GM21576 (cell line): ENCODE measurements at regions not wholly inside any gene's neighbourhood (a gene's known extent, or its start where the extent isn't known, plus 50 kb on each side); places are given as distances from the start of the nearest gene placed in this dataset.

Experiments used
- ATAC-seq: cut with Tn5 transposase; IDR thresholded peaks from one replicate; pipeline ENCODE4 v1.9.1; 2021; ENCODE audit warnings: mild to moderate bottlenecking, moderate library complexity; ENCODE audit not compliant: unreplicated experiment

DNA sequence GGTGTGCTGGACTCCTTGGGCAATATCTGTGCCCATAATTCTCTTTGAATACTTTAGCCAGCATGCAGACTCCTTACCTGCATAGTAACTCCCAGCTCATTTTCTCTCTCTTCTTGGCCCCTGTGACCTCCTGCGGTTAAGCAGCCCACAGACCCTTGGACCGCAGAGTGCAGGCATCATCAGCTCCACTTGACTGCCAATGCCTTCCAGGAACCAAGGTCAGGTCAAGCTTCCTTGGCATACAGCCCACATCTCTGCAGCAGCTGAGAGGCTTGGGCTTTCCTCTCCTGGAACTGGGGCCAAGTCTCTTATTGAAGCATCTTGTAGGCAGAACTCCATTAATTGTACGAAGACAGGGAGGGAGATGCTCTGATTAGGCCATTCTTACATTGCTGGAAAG is 130.1 kb upstream of the PIEZO2 start:
- ATAC-seq = no peak

DNA sequence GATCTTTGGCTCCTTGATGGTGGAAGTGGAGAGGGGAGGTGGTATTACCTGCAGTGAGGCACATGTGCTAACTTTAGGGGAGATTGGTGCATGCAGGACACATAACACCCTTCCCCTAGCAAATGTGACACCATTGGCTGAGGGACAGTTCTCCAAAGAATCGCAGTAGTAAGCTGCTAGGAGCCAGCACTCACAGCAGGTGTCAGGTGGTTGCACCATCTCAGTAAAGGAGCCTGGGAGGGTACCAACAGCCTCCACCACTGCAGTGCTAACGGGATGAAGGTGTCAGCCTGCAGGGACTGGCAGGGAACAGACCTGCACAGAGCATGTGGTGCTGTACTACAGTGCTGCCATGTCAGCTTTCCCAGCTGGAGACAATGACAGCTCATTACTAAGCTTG is 127.3 kb upstream of the PIEZO2 start:
- ATAC-seq = no peak

DNA sequence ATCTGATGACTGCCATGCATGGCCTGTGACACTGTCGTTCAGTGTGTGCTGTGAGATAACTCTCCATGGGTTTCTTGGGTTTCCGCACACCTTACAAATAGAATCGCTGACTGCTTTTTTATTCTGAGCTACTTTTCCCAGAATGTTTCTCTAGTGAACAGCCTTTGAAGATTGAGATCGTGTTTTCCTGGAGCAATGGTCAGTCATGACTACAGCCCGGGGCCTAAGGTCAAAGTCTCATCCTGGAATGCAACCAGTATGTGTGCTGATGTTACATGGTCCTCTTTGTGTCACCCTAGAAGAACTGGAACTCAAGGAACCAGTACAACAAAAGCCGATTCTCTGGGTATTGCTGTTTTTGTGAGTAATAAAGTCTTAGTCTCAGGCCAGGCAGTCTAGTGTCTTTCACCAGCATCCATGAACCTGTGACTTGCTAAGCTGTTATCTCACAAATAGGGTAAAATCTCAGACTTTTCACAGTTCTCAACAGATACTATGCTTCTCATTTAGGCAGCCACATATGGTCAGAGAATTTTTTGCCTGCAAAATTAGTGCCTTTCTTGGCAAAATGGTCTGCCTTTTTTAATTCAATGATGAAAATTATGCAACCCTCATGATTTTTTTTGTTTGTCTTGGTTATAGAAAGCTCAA is 124.9 kb upstream of the PIEZO2 start:
- ATAC-seq = no peak

DNA sequence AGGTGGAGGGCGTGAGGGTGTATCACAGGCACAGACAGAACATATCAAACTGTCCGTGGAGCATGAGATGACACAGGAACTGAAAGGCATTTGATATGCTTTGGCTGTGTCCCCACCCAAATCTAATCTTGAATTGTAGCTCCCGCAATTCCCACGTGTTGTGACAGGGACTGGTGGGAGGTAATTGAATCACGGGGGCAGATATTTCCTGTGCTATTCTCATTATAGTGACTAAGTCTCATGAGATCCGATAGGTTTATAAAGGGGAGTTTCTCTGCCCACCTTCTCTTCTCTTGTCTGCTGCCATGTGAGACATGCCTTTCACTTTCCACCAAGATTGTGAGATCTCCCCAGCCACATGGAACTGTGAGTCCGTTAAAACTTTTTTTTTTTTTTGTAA is 123.1 kb upstream of the PIEZO2 start:
- no peak for ATAC-seq

DNA sequence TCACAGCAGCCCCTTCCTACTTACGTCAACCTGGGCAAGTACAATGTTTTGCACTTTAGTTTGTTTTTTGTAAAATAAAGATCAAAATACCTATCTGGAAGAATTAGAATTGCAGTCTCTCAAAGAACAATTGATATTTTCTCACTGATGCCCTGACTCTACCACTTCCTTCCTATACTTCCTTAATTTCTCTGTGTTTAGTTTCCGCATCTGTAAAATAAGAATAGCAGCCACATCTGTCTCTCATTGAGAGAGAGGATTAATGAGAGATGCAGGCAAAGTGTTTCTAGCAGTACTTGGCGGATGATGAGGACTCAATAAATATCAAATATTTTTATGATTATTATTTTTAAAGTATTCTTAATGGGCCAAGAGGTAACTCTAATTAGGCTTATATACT is 122.6 kb upstream of the PIEZO2 start:
- no peak for ATAC-seq

DNA sequence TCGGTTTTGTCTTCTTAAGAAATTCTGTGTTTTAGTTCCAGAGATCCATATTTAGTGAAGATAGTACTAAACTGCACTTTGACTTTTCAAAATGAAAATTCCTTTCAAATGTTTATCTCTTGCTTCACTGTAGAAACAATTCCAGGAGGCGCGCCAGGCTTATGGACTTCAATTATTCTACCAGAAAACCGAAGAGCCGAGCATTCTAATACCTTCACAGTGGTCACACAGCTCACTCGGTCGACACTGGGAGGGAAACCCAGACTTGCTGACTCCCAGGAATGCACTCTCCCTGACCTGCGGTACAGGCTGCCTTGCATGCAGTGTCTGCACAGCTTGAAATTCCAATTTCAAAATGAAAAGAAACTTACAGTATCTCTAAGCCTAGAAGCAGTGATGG is 119.9 kb upstream of the PIEZO2 start:
- ATAC-seq = no peak

DNA sequence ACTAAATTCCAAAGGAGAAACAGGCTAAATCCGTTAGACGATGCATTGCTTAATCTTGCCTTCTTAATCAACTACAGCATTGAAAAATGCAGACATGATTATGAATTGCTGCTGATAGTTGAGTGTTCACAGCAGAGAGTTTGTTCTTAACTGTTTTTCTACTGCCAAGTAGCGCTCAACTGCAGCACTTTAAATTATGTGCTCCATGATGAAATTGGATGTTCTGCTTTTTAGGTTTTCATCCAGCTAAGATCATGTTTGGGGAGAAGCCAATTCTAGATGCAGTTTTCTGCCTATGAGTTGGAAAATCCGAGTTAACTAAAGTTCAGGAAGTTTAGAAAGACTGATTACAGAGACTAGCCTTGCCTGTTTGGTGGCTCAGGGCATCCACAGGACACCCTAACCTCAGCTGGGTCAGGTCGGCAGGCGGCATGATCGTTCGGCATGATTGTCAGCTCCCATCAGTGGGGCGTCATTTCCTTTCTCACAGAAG is 119.4 kb upstream of the PIEZO2 start:
- ATAC-seq = no peak

DNA sequence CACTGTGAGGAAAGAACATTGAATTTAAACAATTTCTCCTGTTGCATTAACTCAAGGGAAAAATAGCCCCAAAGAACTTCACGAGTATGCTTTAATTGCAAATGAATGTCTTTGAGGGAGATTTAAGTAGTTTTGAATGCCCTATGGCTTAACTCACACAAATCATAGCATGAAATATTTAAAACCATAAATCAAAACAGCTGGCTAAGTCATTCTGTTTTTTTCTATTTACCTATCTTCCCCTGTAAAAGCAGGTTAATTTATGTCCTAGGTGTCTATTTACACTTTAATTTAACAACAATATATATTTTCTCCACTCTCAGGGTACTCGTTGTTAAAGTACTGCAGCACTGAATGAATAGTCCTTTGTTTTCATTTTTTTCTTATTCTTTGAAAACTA is 118.8 kb upstream of the PIEZO2 start:
- ATAC-seq = no peak

DNA sequence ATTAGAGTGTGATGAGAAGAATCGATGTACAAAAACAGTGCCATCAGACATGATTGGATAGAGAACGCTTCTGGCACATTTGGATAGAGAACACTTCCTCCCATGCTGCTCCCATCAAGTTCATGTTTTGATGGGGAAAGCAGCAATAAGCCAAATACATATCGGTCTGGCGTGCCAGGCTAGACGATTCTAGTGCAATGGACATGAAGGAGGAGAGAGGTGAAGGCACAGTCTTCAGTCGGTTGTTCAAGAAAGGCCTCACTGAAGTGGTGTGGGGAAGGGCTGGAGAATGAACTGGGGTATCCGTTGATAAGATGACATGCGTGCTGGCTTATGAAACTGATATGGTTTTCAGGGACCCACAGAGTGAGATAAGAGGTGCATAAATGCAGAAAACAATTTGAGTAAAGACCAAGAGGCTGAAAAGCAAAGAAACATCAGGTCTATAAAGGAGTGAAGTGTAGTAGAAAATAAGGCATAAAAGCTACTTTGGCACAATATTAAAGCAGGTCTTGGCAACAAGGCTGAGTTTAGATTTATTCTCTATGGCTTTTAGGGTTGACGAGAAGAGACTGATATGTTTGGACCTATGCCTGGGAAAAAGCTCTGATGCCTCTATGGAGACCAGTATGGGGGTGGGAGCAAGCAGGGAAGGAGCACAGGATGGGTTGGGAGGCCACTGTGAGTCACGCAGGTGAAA is 117.6 kb upstream of the PIEZO2 start:
- no peak for ATAC-seq

DNA sequence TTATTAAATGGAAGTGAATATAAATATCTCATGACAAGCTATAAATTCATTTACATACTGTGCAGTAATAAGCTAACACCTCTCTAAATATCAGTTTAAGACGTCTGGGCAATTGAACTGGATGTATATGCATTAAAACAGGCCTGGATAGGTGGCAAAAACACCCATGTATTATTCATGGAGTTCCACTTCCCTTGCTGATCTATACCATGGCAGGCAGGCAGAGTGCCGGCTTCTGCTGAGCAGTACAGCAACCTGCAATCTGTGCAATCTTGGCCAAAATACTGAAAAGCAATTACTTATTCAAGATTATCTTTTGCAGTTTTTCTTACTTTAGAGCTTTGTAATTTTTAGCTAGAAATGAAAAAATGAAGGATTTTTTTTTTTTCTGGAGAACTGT is 112.1 kb upstream of the PIEZO2 start:
- ATAC-seq = no peak

DNA sequence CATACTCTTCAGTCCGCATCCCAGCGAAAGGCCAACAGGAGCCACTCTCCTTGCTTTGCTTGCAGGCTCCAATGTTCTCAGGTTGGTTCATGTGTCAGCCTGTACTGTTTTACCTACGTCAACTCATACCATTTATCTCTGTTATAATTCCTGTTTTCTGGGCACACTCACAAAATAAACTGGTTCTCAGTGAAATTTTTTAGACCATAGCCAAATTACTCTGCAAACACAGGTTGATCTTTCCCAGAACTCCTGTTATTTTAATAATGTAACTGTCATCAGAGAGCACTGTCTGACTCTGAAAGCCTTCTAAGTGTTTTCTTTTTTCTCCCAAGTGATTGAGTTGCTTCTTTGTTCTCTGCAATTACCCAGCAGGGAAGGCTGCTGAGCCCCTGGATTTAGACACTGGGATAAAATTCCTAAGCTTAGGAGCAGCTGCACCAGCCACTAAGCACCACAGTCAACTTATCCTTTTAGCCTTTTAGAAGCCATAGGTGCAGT is 111.6 kb upstream of the PIEZO2 start:
- no peak for ATAC-seq

DNA sequence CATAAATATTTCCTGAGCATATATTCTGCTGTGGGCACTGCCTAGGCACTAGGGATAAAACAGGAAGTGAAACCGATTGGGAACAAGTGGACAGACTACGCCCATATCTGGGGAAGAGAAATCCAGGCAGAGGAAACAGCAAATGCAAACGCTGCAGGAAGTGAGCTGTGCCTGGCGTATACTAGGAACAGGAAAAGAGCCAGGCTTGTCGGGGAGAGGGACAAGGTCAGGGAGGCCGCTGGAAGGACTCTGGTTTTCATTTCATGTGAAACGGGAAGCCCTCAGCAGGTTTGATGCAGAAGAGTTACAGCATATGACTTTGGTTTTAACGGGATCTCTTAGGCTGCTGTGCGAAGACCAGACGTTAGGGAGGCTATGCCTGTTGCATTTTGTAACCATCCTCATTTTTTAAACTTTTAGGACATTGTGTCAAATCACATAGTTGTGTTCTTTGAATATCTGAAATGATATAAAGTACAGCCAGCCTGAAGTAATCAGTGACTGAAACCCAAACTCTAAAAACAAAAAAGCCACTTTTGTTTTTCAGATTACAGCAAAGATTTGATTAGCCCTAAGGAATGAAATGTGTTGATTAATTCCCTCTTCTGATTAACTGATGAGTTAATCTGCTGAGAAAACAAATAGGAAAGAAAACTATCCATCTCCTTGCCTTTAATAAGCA is 110.2 kb upstream of the PIEZO2 start:
- no peak for ATAC-seq

DNA sequence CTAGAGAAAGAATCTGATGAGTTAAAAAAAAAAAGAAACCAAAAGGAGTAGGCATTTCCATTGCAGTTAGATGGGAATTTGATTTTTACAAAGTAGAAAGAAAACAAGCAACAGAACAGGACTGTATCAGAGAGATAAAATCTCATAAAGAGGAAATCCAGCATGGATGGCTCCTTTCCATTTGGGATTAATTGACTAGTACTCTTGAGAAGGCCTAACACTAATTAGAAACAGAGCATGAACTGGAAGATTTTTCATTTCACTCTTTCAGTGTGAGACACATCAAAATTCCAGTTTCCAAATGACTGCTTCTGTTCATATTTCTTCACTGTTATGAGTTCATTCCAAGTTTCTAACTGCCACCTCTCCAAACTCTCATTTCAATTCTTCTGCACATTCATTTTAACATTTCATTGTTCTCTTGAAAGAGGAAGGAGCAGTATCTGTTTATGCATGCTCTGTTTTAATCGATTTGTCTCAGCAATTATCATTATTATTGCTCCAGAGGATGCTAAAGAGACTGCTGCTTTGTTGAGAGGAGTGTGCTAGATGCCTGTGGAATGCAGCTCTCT is 108.8 kb upstream of the PIEZO2 start:
- ATAC-seq = no peak

DNA sequence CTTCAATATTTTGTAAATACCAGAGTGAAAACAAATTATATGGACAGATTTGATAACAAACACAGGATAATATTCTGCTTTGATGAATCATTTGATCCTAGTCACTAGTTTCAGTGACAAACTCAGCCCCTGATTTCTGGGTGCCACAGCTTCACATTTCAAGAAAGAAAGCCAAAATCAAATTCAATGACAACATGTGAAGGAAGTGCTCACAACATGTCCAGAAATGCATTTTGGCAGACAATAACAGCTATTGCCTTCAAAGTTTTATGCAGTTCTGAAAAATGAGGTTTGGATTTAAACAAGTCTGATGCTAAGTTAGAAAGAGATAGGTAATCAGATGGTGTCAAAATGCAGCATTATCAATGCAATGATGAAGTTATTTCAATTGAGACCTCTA is 106.9 kb upstream of the PIEZO2 start:
- ATAC-seq = no peak

DNA sequence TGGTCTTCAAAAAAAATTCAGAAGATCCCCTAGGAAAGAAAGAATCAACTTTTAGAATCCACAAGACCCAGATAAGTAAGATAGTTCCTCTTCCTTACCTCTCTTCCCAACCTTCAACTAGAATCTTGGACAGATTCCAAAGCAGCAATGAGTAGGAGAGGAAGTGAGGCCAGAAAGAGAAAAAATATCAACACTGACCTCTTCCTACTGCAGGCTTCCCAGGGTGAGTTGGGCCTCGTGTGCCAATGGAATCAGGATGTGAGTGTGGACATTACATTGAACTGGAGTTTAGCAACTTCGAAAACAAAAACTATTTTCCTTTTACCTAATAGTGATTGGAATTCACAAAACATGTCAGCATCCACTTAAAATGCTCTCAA is 102.5 kb upstream of the PIEZO2 start:
- no peak for ATAC-seq

DNA sequence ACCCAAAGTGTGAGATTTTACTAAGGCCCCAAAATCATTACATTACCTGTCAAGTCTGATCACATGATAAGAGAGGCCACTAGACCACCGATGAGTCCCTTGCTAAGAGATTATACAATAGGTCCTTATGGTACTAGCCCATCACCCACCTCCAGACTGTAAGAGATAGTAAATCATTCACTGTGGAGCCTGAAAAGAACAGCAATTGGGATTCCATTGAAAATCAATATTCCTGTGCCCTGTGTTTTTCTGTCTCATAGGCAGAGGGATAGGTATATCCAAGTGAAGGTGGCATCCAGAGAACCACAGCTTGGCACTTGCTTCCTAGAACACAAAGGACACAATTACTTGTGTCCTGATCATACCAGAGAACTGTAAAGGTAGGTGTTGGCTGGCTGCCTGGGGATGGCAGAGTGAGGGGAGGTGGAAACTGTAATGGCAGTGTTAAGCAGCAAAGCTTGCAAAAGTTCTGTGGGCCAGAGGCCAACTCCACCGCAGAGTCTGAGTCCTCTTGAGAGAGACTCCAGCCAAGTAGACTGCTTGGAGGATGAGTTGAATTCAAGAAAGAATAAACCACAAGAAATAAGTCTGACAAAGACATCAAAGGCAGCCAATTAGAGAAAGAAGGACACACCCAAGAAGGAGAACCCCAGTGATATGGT is 102.0 kb upstream of the PIEZO2 start:
- no peak for ATAC-seq

DNA sequence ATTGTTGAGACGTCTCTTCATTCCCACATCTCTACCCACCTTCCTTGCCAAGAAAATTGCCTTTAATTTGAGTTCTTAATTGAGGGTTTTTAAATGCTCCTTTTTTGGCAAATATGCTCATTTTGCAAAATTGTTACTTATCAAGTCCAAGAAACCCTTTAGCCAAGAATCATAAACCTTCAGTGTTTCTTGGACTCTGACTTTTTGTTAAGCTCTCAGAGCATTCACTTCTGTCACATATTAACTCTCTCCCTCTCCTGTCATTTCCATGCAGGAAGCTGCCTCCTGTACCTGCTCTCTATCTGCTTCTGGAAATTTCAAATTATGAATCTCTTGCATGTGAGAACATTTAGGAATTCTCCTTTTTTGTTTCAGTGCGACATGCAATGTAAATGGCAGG is 100.0 kb upstream of the PIEZO2 start:
- no peak for ATAC-seq

DNA sequence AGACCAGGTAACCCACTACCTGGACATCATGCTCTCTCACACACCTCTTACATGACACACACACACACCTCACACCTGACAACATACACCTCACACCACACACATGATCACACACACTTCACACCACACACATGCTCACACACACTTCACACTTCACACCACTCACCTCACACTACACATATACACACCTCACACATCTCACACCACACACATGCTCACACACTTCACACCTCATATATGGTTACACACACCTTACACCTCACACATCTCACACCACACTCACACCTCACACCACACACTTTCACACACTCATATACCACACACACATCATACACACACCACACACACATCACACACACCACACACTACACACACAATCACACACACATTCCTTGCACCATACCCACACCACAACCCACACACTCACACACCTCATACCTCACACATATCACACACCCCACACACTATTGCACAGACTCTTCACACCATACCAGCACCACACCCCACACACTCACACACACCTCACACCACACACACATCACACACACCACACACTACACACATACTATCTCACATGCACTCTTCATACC is 98.1 kb upstream of the PIEZO2 start:
- no peak for ATAC-seq

DNA sequence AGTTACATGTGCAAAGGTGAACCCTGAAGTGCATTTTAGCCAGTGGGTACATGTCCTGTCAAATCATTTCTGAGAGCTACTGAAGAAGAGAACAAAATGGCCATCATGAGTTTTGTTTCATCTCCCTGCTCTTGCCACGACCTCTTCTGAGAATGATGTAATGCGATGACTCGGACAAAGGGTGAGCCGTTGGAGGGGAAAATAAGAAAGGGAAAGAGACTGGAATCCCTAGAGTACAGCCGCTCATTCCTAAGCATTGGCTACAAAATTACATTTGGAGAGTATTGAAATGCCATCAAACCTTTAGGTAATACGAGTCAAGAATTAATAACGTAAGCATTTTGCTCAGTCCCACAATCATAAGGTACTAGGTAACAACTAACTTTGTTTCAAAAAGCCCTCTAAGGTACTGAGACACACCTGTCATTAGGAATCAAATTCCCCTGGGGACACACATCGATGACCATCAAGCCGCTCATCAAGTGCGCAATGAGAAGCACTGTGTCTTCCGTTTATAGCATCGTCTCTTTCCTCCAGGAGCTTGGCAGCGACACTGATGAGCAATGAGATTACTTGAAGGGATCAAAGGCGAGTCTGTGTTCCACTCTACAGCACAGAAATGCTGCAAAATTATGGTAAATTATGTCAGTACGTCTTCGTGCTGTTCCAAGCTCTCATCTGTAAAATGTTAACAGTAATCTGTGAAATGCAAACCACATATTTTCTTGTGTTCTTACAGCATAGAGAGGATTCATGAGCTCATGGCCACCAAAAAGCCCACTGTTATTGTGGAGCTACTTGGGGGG is 97.3 kb upstream of the PIEZO2 start:
- no peak for ATAC-seq

DNA sequence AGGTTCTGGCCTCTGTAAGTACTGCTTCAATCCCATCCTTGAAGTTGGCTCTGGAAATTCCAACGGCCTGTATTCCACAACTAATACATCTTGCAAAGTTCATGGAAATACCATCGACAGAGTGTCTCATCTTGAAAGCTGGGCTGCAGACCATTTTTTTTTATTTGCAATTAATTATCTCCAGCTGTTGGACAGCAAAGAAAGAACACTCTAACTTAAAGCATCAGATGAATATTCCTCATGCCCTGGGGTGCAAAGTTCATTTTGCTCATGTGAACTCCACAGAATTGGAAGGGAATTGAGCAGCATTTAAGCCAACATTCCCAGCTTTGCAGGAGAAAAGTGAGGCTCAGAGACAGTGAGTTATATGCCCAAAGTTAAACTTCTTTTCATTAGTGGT is 96.5 kb upstream of the PIEZO2 start:
- no peak for ATAC-seq
